Epithelial cell of esophagus (primary cell): ENCODE measurements at regions not wholly inside any gene's neighbourhood (a gene's known extent, or its start where the extent isn't known, plus 50 kb on each side); places are given as distances from the start of the nearest gene placed in this dataset.
"Not testable (repeated sequence)": the region's sequence is repeated elsewhere in the genome, so short reads cannot be mapped to it uniquely, and the experiment has no call there.

Experiments
- DNase-seq: peaks from one replicate; pipeline ENCODE4 v3.0.0; 2010; ENCODE audit warnings: low read depth
- H3K4me3 ChIP-seq: 2 replicates; pipeline ENCODE4 v1.5.1; 2011; ENCODE audit warnings: mild to moderate bottlenecking, low read length, control low read depth
- CTCF ChIP-seq: IDR thresholded peaks from 2 replicates; pipeline ENCODE4 v1.5.1; 2011; ENCODE audit warnings: low read depth, mild to moderate bottlenecking, low read length, control low read depth, inconsistent platforms; ENCODE audit not compliant: insufficient read depth; ENCODE audit errors: missing control alignments

GRCh38 chr15:62903437-62903836, 139.1 kb upstream of the TPM1 start:
- TF ChIP-seq CTCF: no peak
- H3K4me3 ChIP-seq: no peak overlapping the region
- no peak for DNase-seq

GRCh38 chr15:62904041-62904910, 138.3 kb upstream of the TPM1 start:
- no peak for TF ChIP-seq CTCF
- no peak overlapping the region for H3K4me3 ChIP-seq
- DNase-seq: no peak

- no peak for TF ChIP-seq CTCF
- DNase-seq: no peak
These were observed 135.9 kb upstream of the TPM1 start for GRCh38 chr15:62906627-62907026.

GRCh38 chr15:62907275-62907674, 135.3 kb upstream of the TPM1 start:
- no peak for DNase-seq
- no peak for TF ChIP-seq CTCF
- no peak overlapping the region for H3K4me3 ChIP-seq

More at GRCh38 chr15:62906627-62907026, 135.9 kb upstream of the TPM1 start:
- no peak overlapping the region for H3K4me3 ChIP-seq

DNA sequence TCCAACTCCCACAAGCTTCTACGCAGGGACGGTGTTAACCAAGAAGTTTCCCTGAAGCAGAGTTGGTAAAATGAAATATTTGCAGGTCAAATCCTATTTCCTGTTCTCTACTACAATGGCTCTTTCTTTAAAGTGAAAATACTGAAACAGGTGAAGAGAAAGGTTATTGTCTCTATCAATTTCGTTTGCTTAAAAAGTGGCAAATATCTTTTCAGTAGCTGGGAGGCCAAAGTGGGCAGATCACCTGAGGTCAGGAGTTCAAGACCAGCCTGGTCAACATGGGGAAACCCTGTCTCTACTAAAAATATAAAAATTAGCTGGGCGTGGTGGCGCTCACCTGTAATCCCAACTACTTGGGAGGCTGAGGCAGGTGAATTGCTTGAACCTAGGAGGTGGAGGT, 134.2 kb upstream of the TPM1 start:
- not testable (repeated sequence) for H3K4me3 ChIP-seq, DNase-seq

DNA sequence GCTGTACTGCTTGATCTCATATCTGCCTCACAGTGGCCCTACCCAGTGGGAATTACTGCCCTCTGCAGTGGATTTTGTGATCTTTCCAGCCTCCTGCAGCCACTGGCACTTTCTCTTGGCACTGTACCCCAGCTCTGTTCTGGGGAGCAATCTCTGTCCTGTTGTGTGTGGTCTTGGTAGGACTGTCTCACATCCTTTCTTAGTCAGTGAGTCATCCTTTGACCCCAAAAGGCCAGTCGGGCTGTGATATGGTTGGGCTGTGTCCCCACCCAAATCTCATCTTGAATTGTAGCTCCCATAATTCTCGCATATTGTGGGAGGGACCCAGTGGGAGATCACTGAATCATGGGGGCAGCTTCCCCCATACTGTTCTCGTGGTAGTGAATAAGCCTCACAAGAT, 133.3 kb upstream of the TPM1 start:
- no peak for TF ChIP-seq CTCF
- no peak overlapping the region for H3K4me3 ChIP-seq
- no peak for DNase-seq

- TF ChIP-seq CTCF: no peak
- H3K4me3 ChIP-seq: no peak overlapping the region
- DNase-seq: no peak
These were observed 130.3 kb upstream of the TPM1 start for GRCh38 chr15:62912282-62912681.
